ENCODE measurements at regions not wholly inside any gene's neighbourhood (a gene's known extent, or its start where the extent isn't known, plus 50 kb on each side); places are given as distances from the start of the nearest gene placed in this dataset.

DNA sequence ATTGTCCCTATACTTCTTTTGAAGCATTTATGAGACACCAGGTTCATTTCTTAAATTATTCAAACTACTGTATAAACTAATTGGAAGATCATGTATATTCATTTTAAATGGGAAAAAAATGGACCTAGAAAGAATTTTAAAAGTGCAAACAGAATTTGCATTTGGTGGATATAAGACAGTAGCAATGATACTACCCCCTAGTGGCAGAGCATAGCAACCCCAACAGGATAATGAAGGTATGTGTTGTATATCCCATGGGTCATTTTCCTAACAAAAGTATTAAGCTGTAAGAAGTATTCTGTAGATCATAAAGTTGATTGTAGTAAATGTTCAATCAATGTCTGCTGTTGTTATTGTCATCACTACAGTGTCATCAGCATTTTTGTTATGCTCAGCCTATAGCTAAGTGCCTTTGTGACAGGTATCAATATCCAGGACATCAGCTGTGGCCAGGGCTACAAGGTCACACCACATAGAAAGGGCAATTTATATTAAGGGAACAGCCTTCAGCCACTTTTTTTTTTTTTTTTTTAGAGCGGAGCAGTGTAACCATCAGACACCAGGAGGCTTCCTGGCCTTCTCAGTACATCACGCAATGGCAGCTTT lies 175.8 kb downstream of the FOXB1 start:
- no peak for TF ChIP-seq ZFP3 (CRISPR knock-in tag; IDR thresholded peaks at IDR 0.05)
- TF ChIP-seq, protein P1, sequence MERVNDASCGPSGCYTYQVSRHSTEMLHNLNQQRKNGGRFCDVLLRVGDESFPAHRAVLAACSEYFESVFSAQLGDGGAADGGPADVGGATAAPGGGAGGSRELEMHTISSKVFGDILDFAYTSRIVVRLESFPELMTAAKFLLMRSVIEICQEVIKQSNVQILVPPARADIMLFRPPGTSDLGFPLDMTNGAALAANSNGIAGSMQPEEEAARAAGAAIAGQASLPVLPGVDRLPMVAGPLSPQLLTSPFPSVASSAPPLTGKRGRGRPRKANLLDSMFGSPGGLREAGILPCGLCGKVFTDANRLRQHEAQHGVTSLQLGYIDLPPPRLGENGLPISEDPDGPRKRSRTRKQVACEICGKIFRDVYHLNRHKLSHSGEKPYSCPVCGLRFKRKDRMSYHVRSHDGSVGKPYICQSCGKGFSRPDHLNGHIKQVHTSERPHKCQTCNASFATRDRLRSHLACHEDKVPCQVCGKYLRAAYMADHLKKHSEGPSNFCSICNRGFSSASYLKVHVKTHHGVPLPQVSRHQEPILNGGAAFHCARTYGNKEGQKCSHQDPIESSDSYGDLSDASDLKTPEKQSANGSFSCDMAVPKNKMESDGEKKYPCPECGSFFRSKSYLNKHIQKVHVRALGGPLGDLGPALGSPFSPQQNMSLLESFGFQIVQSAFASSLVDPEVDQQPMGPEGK (CRISPR knock-in tag; IDR thresholded peaks at IDR 0.05; ENCODE audit: borderline replicate concordance): no peak
- TF ChIP-seq, protein P2, sequence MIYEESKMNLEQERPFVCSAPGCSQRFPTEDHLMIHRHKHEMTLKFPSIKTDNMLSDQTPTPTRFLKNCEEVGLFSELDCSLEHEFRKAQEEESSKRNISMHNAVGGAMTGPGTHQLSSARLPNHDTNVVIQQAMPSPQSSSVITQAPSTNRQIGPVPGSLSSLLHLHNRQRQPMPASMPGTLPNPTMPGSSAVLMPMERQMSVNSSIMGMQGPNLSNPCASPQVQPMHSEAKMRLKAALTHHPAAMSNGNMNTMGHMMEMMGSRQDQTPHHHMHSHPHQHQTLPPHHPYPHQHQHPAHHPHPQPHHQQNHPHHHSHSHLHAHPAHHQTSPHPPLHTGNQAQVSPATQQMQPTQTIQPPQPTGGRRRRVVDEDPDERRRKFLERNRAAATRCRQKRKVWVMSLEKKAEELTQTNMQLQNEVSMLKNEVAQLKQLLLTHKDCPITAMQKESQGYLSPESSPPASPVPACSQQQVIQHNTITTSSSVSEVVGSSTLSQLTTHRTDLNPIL (CRISPR knock-in tag; IDR thresholded peaks at IDR 0.05; ENCODE audit: low read depth): no peak
- no peak for TF ChIP-seq SNAI2 (CRISPR knock-in tag; IDR thresholded peaks at IDR 0.05)
- TF ChIP-seq ARNTL (CRISPR knock-in tag; IDR thresholded peaks at IDR 0.05; ENCODE audit: borderline replicate concordance, low read depth): no peak
- no peak for TF ChIP-seq RARB (CRISPR knock-in tag; IDR thresholded peaks at IDR 0.05)
- TF ChIP-seq CSRNP3 (CRISPR knock-in tag; IDR thresholded peaks at IDR 0.05): no peak
- TF ChIP-seq GLIS3 (CRISPR knock-in tag; IDR thresholded peaks at IDR 0.05): no peak
- TF ChIP-seq, protein P3, sequence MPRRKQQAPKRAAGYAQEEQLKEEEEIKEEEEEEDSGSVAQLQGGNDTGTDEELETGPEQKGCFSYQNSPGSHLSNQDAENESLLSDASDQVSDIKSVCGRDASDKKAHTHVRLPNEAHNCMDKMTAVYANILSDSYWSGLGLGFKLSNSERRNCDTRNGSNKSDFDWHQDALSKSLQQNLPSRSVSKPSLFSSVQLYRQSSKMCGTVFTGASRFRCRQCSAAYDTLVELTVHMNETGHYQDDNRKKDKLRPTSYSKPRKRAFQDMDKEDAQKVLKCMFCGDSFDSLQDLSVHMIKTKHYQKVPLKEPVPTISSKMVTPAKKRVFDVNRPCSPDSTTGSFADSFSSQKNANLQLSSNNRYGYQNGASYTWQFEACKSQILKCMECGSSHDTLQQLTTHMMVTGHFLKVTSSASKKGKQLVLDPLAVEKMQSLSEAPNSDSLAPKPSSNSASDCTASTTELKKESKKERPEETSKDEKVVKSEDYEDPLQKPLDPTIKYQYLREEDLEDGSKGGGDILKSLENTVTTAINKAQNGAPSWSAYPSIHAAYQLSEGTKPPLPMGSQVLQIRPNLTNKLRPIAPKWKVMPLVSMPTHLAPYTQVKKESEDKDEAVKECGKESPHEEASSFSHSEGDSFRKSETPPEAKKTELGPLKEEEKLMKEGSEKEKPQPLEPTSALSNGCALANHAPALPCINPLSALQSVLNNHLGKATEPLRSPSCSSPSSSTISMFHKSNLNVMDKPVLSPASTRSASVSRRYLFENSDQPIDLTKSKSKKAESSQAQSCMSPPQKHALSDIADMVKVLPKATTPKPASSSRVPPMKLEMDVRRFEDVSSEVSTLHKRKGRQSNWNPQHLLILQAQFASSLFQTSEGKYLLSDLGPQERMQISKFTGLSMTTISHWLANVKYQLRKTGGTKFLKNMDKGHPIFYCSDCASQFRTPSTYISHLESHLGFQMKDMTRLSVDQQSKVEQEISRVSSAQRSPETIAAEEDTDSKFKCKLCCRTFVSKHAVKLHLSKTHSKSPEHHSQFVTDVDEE (CRISPR knock-in tag; IDR thresholded peaks at IDR 0.05): no peak
- no peak for TF ChIP-seq ZNF8 (CRISPR knock-in tag; IDR thresholded peaks at IDR 0.05)
- no peak for TF ChIP-seq CSDC2 (CRISPR knock-in tag; IDR thresholded peaks at IDR 0.05)
